ENCODE measurements at regions not wholly inside any gene's neighbourhood (a gene's known extent, or its start where the extent isn't known, plus 50 kb on each side); places are given as distances from the start of the nearest gene placed in this dataset.

DNA sequence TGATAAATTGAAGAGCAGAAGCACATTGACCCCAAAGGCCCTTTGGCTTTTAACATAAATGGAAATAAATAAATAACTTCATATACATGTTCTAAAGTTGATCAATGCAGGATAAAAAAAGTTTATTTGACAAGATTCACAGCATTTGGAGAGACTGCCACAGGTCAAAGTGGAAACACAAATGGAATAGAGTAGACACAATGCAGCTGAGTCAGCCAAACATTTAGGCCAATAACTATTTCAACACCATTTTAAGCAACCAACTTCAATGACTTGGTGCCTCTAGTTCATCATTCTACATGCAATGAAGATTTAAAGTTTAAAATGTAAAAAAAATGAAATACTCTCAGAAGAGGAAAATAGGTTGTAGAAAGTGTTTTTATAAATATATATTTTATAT is 365.2 kb downstream of the FAT4 start:
- no peak for TF ChIP-seq GATA2 (IDR thresholded peaks at IDR 0.05; ENCODE audit: low read depth, low read length)
- TF ChIP-seq GATA3 (IDR thresholded peaks at IDR 0.05; ENCODE audit: low read depth, low read length) = no peak

All from SH-SY5Y (cell line).